GM18868 (cell line): ENCODE measurements at regions not wholly inside any gene's neighbourhood (a gene's known extent, or its start where the extent isn't known, plus 50 kb on each side); places are given as distances from the start of the nearest gene placed in this dataset.
"Not testable (repeated sequence)": the region's sequence is repeated elsewhere in the genome, so short reads cannot be mapped to it uniquely, and the experiment has no call there.

ENCODE experiments used
- ATAC-seq: cut with Tn5 transposase; IDR thresholded peaks from one replicate; pipeline ENCODE4 v1.9.1; 2021; ENCODE audit warnings: mild to moderate bottlenecking, moderate library complexity; ENCODE audit not compliant: unreplicated experiment

DNA sequence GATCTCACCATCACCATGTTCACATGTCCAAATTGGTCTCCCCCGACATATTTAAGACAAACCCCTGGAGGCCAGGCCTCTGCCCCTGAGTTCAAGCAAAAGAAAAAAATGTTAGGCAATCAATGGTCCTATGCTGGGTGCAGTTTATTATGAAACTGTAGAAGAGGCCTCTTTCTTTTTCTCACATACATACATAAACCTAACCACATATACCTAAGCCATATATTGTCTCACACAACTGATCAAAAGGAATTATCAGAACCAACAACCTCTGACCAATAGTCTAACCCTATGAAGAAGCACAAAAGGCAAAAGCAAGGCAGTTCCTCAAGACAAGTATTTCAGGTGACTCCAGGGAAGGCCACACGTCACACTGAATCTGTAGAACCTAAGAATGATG lies 49.9 kb downstream of the ILRUN start:
- no peak for ATAC-seq

DNA sequence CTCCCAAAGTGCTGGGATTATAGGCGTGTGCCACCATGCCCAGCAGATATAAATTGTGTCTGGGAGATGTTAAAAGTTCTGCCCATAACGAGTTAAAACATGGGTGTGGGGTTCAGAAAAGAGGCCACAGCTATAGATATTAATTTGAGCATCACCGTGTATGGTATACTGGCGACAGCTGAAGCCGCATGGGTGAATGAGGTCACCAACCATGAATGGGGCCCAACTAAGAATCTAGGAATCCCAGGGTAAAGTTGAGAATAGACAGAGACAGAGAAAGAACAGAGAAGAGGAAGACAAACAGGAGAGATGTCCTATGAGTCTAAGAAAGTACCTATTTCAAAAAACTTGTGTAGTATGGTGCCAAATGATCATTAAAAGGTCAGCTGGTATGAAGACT lies 50.9 kb downstream of the ILRUN start:
- ATAC-seq = no peak

DNA sequence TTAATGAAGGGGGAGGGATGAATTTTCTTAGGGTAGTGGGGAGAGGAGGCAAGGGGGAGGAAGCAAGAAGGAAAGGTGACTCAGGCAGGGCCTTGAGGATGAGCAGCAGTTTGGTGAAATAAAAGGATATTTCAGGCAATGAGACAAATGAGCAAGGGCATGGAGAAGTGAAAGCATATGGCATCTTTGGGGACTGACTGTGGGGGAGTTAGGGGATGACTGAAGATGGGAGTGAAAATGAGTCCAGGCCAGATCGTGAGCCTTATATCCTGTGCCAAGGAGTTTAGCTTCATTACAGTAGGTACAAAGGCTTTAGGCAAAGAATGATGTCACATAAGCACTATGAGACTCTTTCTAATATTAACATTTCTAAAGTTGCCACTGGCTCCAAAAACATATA lies 51.9 kb downstream of the ILRUN start:
- ATAC-seq = no peak

DNA sequence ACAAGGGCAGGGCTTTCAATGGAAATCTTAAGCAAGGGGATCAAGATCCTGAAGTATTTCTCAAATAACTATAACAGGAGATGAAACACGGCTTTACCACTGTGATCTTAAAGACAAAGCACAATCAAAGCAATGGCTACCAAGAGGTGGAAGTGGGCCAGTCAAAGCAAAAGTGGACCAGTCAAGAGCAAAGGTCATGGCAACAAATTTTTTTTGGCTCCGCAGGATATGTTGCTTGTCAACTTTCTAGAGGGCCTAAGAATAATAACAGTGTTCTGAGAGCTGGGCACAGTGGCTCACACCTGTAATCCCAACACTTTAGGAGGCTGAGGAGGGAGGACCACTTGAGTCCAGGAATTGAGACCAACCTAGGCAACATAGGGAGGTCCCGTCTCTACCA lies 54.1 kb downstream of the ILRUN start:
- no peak for ATAC-seq

DNA sequence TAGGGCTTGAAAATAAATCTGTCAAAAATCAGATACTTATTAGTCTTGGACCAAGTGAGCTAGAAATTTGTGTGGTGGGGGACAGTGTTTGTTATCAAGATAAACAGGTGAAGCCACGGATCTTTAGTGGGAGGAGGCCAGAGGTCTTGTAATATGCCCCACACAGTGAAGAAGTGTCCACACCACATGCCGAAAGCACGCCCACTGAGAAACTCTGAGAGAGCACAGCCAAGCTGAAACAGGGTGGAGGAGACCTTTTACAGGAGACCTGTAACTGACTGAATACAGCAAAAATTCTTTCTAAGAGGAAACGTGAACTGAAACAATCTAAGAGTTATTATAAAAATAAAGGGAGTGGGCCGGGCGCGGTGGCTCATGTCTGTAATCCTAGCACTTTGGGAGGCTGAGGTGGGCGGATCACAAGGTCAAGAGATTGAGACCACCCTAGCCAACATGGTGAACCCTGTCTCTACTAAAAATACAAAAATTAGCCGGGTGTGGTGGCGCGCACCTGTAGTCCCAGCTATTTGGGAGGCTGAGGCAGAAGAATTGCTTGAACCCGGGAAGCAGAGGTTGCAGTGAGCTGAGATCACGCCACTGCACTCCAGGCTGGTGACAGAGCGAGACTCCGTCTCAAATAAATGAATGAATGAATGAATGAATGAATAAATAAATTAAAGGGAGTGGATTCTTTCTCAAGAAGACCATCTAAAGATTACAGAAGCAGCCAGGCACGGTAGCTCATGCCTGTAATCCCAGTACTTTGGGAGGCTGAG lies 56.3 kb downstream of the ILRUN start:
- ATAC-seq = not testable (repeated sequence)

DNA sequence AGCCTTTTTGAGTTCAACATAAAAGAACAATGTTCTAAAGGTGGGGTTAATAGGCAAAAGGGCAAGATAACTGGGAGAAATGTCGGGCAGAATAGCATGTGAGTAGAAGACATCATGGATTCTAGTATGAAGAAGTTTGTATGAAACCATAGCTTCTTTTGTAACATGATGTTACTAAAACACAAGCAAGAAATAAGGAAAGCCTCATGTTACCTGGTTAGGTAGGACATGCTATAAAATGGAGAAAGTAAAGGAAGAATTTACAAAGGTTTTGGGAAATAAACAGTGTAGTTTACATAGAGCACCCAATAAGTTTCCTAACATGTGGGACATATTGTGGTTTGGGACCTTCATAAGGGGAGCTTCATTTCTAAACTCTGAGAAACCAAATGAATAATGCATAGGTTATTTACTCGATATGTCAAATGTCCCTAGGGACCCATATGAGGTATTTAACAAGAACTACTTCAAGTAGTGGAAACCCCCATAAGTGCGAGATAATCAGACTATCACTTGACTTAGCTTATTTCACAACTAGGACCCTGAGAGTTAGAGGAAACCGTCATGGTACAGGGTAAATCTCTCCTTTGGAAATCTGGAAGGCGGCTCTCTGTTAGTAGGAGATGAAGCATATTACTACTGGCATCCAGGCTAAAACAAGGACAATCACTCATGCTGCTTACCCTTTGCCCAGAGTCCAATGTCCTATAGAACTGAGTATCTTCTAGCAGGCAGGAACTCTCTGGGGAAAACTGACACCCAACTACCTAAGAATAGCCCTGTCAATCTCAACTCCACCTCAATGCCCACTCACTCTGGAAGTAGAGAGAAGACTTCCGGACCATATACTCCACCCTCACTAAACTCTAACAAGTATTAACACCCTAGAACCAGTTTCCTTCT lies 57.5 kb downstream of the ILRUN start:
- ATAC-seq = peak; percentile 75

DNA sequence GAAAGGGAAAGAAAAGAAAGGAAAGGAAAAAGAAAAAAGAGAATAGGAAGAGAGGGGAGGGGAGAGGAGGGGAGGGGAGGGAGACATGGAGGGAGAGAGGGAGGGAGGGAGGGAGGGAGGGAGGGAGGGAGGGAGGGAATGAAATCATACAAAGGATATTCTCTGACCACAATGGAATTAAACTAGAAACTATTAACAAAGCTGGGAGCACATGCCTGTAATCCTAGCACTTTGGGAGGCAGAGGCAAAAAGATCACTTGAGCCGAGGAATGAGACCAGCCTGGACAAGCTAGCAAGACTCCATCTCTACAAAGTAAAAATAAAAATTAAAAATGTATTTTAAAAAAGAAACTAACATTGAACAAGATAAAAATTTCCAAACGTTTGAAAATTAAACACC lies 62.8 kb downstream of the ILRUN start:
- ATAC-seq = no peak

DNA sequence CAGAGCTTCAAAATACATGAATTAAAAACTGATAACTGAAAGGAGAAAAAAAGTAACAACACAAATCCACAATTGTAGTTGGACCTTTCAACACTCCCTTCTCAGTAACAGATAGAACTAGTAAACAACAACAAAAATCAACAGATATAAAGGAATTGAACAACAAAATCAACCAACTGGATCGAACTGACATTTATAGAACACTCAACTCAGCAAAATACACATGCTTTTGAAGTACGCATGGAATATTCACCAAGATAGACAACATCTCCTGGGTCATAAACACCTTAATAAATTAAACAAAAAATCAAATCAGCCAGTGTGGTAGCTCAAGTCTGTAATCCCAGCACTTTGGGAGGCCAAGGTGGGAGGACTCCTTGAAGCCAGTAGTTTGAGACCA lies 63.3 kb downstream of the ILRUN start:
- ATAC-seq = no peak

DNA sequence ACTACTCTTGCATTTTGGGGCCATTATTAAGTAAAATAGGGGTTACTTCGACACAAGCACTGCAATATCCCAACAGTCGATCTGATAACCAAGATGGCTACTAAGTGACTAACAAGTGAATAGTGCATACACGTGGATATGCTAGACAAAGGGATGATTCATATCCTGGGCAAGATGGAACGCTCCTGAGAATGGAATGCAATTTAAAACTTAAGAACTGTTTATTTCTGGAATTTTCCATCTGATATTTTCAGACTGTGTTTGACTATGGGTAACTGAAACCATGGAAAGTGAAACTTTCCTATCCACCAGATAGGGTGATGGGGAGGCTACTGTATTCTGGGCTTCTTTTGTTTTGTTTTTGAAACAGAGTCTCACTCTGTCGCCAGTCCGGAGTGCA lies 66.5 kb downstream of the ILRUN start:
- no peak for ATAC-seq

DNA sequence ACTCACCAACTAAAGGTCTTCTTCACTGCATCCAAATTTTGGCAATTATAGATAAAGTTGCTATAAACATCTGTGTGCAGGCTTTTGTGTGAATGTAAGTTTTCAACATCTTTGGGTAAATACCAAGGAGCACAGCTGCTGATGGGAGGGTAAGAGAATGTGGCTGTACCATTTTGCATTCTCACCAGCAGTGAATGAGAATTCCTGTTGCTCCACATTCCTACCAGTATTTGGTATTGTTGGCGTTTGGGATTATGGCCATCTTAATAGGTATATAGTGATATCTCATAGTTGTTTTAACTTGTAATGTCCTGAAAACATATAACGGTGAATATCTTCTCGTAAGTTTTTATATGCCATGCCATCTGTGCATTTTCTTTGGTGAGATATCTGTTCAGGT lies 69.3 kb downstream of the ILRUN start:
- no peak for ATAC-seq

DNA sequence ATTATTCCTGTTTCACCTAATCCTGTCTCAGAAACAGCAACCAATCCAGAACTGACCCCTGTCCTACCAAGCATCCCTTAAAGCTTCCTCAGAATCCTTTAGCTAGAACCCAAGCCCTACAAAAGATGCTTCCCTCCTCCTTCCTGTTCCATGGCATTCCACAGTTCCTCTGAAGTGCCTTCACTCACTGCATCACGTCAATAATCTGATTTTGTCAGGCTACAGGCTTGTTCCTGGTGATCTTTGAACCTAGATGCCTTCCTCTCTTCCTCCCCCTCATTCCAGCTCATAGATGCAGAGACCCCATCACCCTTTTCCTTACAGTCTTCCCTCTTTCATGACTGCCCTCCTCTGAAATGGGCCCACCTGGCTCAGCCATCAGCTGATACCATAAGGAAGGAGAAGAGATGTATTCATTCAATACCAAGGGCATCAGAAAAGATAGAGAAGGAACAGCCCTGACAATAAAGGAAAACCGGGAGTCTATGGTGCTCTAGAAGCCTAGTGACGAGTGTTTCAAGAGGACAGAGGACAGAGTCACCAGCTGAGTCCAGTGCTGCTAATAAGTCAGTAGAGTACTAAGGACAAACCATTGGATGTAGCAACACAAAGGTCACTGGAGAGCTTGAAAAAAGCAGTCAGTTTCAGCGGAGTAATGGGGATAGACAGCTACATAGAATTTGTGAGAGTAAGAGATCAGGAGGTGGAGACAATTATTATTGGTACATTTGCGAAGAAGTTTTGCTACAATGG lies 62.5 kb upstream of the SPDEF start:
- no peak for ATAC-seq

DNA sequence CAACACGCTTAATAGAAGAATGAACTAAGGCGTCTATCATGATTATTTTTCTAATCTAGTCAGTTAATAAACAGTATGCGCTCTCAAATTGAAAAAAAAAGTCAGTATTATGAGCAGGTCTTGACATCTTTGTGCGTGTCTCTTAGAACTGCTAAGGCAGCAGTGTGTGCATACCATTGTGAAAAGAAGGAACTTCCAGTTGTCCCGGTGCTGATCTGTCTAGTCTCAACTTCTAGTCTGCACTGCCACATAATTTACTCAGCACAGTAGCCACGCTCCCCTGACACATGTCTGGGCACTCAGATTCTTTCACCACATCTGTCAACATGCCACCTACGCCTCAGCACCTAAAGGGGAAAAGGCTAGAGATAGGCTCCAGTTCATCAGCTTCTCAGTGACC lies 61.1 kb upstream of the SPDEF start:
- no peak for ATAC-seq

DNA sequence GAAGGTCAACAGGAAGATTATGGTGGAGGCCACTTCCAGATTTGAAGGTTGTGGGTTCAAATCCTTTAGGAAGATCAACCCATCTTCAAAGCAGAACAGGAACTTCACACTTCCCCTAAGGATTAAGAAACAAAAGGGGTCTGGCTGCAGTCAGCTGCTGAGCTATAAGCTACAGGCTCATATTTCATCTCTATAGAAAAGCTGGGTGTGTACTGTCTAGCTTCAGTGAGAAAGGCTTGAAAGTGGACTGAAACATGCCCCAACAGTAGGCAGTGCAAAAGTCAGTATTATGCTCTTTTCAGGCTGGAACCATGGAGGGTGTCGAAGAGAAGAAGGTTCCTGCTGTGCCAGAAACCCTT lies 60.1 kb upstream of the SPDEF start:
- ATAC-seq = no peak

DNA sequence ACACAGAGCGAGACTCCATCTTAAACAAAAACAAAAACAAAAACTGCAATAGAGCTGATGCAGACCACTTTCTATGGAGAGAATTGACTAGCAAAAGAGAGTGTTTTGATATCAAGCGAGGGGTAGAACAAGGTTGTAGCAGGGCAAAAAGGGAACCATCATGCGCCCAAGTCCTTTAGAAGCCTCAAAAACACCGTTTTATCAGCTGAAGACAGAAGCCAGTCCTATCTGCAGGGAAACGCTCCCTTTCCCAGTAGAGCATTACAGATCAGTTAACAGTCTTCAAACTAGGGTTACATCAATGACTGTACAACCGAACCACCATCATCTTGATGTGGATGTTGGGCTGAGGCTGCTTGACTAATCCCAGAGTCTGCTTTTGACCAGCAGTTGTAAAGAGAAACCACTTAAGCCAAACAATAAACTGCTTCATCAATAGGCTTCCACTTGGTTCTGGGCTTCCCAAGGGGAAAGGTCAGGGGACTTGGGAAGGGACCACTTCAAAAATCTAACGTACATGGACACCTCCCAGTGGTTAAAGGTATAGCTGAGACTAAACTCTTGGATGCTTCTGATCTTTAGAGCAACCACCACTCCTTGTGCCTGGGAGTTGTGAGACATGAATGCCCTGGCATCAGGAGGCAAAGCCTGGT lies 59.6 kb upstream of the SPDEF start:
- ATAC-seq = no peak

DNA sequence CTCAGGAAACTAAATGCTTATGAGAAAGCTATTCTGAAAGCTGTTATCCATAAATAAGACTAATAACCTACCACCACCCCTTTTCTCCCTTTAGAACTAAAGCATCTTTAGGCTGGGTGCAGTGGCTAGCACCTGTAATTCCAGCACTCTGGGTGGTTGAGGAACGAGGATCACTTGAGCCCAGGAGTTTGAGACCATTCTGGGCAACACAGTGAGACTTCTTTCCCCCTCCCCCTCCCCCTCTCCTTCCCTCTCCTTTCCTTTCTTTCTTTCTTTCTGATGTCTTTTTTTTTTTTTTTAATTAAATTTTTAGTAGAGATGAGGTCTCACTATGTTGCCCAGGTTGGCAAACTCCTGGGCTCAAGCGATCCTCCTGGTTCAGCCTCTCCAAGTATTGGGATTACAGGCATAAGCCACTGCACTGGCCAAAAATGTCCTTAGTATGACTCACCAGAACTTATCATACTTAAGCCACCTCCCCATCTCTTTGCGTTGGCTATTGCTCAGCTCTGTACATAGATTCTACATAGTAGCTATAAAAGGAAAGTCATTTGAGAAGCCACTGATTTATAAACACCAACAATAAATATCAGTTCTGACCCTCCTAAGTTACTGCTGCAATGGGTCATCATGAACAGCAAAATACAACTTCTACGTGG lies 54.8 kb upstream of the SPDEF start:
- ATAC-seq = no peak

DNA sequence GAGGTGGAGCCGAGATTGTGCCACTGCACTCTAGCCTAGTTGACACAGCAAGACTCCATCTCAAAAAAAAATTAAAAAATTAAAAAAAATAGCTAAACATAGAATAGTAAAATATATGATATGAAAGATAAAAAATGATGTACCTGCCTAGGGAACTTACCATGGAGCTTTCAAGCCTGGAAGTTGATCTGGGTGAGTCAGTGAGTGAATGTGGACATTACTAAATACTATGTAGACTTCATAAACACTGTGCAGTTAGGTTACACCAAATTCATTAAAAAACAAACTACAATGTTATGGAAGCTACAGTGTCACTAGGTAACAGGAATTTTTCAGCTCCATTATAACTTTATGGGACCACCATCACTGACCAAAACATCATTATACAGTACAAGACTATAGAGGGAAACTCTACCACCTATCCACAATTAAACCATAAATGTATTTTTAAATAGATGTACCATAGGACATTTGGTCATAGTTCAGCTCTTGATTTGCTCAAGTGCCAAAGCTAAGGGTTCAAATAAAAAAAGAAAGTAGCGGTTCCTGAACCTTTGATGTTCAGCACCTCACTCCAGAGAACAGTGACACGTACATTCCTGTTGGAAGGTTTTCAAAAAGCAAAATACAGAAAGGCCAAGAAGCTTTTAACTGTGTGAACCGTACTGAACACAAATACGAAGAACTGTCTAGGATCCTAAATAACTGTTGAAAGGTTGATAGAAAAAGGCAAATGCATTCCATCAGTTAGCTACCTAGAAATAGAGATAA lies 52.4 kb upstream of the SPDEF start:
- no peak for ATAC-seq

DNA sequence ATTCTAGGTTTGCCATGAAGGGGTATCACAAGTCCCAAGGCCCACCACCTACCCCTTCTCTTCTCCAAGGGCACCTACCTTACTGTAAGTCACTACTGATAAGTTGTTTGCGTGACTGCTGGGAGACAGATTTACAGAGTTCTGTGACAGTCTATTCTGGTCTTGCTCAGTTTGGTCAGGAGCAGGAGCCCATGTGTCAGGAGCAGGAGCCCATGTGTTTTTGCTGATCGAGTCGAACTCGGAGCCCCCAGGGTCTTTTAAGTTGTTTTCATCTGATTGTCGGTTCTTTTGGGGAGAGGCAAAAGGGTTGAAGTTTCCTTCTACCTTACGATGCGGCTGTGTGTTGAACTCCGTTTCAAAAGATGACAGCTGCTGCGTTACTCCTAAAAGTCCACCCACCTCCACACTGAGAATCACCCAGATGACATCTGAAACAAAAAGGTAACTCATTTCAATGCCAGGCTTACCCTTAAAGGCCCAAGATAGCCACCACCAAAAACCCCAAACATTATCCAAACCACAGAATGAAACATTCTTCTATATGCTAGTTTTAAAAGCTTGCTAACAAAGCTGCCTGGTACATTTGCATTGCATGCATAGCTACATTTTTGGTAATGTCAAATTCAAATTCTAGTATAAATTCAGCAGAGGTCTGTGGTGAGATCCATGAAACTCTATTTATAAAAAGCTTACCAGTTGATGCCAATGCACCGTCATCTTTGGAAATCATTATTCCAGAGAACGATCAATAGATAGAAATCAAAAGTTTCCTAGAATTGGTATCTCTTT lies 50.5 kb upstream of the SPDEF start:
- ATAC-seq = no peak
